Hematopoietic multipotent progenitor cell treated with erythropoietin and hydrocortisone succinate and interleukin-3 and kit ligand, for 8 days (in vitro differentiated cells): ENCODE measurements at regions not wholly inside any gene's neighbourhood (a gene's known extent, or its start where the extent isn't known, plus 50 kb on each side); places are given as distances from the start of the nearest gene placed in this dataset.
"Not testable (repeated sequence)": the region's sequence is repeated elsewhere in the genome, so short reads cannot be mapped to it uniquely, and the experiment has no call there.

ENCODE experiments used
- DNase-seq: peaks from one replicate; pipeline ENCODE4 v3.0.0-alpha.2; 2015

GRCh38 chr9:96130970-96131369 is 171.0 kb downstream of the HSD17B3 start:
- no peak for DNase-seq

DNA sequence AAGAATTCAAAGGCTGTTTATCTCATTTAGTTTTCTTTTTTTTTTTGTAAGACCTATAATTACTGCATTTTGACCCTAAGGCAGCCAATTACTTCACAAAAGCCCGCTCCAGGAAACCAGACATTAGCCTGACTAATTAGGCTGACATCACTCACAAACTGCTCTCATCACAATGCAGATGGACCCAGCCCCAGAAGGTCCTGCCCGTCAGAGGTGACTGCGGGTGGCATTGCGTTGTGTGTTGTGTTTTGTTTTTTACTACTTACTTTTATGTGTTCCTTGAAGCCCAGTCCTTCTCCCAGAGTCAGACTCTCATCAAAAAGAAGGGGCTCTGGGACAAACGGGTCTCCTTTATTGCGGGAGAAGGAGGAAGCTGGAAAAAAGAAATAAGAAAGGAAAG is 172.2 kb downstream of the HSD17B3 start:
- DNase-seq, result no peak

GRCh38 chr9:96128880-96129279 is 173.1 kb downstream of the HSD17B3 start:
- no peak for DNase-seq

- no peak for DNase-seq
Observed at GRCh38 chr9:96126321-96126881, 175.6 kb downstream of the HSD17B3 start.

- no peak for DNase-seq
Observed at GRCh38 chr9:96125624-96126023, 176.4 kb downstream of the HSD17B3 start.

GRCh38 chr9:96122751-96123150 is 179.2 kb downstream of the HSD17B3 start:
- DNase-seq, result no peak

GRCh38 chr9:96122282-96122681 is 179.7 kb downstream of the HSD17B3 start:
- no peak for DNase-seq

DNA sequence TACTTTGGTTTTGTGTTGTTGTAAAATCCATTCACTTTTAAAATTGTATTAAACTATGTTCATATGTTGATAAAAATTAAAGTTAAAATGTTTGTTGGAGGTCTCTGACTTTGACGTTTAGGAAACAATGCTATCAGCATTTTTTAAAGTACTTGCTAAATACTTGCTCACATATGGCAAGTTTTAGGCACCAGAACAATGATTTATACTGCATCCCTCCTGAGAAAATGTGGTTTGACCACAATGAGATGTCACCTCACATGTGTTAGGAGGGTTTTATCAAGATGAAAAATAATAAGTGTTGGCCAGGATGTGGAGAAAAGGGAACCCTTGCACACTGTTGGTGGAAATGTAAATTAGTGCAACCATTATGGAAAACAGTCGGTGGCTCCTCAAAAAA is 180.8 kb downstream of the HSD17B3 start:
- DNase-seq, result no peak

DNA sequence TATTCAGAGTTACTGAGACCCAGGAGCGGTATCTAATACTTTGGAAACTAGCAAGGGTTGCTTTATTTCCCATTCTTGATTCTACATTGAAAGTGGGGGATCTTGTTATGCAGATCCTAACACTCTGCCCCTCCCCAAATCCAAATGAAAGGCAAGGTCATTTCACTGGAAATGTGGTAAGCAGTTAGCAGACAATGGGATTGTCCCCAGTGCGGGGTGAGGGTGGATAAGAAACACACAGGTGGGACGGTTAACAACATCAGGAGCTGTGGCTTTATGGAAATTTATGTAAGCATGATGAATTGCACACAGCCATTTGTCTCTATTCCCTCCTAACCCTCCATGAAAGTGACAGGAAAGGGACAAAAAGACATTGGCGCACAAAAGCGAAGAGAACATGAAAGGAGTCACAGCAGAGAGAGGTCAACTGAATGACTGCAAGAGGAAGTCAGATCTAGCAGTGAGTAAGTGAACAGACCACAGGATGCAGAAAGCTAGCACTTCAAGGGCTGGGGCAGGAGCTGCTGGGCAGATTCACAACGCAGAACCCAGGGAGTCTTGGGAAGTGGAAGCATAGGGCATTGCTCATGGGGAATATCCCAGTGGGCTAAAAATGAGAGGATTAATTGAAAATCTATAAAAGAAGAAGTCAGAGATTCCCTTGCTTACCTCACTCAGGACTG is 184.4 kb downstream of the HSD17B3 start:
- no peak for DNase-seq

GRCh38 chr9:96116275-96117064 is 185.5 kb downstream of the HSD17B3 start:
- DNase-seq, result no peak

- no peak for DNase-seq
Observed at GRCh38 chr9:96115836-96116235, 186.1 kb downstream of the HSD17B3 start.

- no peak for DNase-seq
Observed at GRCh38 chr9:96113032-96113431, 188.9 kb downstream of the HSD17B3 start.

DNA sequence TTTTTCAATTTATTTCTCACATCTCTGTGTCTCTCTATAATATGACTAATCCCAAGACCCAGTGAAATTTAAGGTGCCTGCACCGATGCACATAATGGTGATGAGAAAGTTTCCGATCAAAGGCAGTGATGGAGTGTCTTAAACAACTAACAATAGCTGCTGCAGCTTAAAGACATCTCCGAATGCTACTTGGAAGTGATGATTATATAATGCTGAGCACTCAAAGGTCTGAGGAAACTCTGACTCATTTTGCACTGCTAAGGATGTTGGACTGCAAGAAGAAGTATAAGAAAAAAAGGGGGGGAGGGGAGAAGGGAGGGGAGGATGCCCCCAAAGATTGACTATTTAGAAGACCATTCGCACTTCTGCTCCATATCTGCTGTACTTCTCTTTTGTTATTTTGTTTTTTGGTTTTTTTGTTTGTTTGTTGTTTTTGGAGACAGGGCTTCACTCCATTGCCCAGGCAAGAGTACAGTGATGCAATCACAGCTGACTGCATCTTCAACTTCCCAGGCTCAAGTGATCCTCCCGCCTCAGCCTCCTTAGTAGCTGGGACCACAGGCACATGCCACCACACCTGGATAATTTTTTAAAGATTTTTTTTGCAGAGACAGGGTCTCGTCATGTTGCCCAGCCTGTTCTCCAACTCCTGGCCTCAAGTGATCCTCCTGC is 192.2 kb downstream of the HSD17B3 start:
- DNase-seq, result no peak

DNA sequence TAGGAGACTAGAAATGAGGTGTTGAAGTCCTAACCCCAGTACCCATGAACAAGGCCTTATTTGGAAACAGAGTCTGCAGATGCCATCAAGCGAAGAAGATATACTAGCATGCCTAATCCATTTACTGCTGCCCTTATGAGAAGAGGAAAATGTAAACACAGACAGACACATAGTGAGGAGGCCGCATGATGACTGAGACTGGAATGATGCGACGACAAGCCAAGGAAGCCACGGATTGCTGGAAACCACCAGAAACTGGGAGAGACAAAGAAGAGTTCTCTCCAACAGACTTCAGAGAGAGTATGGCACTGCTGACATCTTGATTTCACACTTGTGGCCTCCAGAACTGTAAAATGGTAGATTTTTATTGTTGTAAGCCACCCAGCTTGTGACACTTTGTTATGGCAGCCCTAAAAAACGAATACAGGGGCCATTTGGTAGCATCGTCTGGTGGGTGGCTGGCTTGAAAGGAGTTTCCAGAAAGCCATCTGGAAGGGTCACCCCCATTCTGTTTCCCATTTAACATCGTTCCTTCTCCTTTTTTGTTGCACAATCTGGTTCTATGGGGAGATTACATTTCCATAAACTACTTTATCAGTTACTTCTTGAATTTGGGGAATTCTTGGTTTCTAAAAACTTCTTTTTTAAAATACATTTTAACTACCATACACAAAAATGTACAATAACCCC is 193.1 kb downstream of the HSD17B3 start:
- DNase-seq, result no peak

DNA sequence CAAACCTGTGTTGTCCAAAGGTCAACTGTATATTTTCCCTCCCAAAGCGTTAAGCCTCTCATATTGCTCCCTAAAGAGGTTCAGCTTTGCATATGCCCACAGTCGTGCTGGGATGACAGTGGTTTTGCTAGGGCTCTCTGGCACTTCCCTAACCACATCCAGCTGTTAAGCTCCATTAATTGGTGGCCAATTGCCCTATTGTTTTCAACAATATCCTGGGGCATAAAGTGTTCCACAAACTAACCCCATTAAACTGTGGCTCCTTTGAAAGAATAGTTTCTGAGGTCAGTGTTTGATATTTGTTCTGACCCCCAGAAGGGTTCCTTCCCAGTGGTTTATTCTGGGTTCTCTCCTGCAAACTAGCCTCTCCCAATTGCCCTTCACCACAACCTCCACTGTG is 194.5 kb downstream of the HSD17B3 start:
- DNase-seq, result no peak

DNA sequence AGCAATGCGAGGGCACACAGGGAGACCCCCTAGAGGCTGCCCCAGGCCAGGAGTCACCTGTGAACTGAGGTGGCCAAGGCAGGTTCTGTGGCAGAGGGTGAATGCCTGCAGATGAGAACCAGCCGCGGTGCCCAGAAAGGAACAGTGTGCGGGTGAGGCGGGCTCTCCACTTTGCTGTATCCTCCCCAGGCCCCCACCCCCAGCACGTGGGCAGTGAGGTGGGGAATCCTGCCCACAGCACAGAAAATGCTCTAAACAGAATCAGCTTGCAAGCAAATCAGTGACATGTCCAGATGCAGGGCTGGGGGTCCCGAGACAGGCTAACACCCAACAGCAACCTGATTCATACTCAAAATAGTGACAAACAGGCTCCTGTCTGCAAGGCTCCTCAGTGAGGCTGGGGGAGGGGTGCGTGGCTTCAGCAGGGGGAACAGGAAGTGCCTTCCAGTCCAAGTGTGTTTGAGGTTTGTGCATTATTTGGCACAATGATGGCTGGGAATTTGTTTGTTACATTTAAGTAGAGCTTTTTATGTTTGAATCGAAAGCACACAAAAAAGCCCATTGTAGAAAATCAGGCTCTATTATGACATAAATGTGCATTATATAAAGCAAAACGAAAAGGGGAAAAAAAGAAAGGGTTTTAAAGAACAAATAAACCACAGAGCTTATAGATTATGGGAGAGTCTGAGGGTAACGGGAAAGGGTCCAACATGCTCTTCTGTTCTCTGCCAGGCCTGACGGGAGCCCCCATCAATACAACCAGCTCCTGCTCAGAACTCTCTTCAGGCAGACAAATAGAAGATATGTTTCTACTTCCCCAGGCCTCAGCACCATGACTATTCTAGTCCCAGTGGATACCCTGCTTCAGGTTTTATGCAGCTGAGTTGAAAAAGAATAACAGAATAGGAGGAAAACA is 201.3 kb downstream of the HSD17B3 start:
- DNase-seq, result no peak

GRCh38 chr9:96090630-96091029 is 211.3 kb downstream of the HSD17B3 start:
- DNase-seq, result not testable (repeated sequence)

GRCh38 chr9:96089452-96090085 is 212.4 kb downstream of the HSD17B3 start:
- no peak for DNase-seq

- DNase-seq, result no peak
Observed at GRCh38 chr9:96088510-96088909, 213.0 kb downstream of the ERCC6L2 start.

DNA sequence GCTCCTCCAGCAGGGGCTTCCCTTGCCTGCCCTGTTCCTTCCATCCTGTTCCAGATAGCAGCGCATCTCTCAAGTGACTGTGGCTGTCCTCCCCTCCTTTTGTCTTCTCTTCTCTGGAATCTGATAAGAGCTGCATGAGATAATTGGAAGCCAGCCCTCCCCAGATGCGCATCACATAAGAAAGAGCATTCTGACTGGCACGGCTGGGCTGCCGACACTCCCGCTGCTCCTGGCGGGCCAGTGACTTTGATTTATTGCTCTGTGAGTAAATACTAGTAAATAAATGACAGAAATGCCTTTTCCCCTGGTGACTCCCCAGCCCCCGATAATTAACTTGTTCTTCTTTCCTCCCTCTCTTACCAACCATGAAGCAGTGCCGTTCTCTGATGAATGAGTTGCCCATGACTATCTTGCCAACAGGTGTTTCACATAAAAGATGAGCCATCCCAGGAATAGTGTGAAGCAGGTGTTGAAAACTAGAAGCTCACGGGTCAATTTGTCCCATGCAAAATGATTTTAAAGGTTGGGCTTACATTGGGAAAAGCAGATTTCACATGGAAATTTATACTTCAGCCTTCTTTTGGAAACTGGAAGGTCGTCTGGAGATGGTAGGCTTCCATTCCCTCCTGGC is 212.3 kb downstream of the ERCC6L2 start:
- no peak for DNase-seq
